Astrocyte (in vitro differentiated cells and primary cell): ENCODE measurements at regions not wholly inside any gene's neighbourhood (a gene's known extent, or its start where the extent isn't known, plus 50 kb on each side); places are given as distances from the start of the nearest gene placed in this dataset.

ENCODE experiments used
- DNase-seq: peaks from one replicate; pipeline ENCODE4 v3.0.0-alpha.2; 2010; ENCODE audit warnings: low read depth
- FAIRE-seq: peaks from 2 replicates; lab custom pipeline; 2011; peaks lifted over from hg19 to GRCh38; lab: Jason Lieb, UNC
- H2AFZ ChIP-seq: 2 replicates; pipeline ENCODE4 v1.6.0; 2012; ENCODE audit warnings: low read depth, low read length, inconsistent platforms
- H3K27ac ChIP-seq: 2 replicates; pipeline ENCODE4 v1.5.1; 2011; ENCODE audit warnings: low read depth, low read length, inconsistent platforms
- H3K27me3 ChIP-seq: 2 replicates; pipeline ENCODE4 v1.6.0; 2011; ENCODE audit warnings: low read length, inconsistent platforms; ENCODE audit not compliant: insufficient read depth
- H3K36me3 ChIP-seq: 2 replicates; pipeline ENCODE4 v1.5.1; 2011; ENCODE audit warnings: low read length, inconsistent platforms; ENCODE audit not compliant: insufficient read depth
- H3K4me1 ChIP-seq: 2 replicates; pipeline ENCODE4 v1.5.1; 2011; ENCODE audit warnings: low read length, inconsistent platforms; ENCODE audit not compliant: insufficient read depth
- H3K4me2 ChIP-seq: 2 replicates; pipeline ENCODE4 v1.6.0; 2012; ENCODE audit warnings: low read length, inconsistent platforms
- H3K4me3 ChIP-seq: 2 replicates; pipeline ENCODE4 v1.5.1; 2011; ENCODE audit warnings: low read depth, mild to moderate bottlenecking, low read length, inconsistent platforms; ENCODE audit not compliant: insufficient read depth
- H3K79me2 ChIP-seq: 2 replicates; pipeline ENCODE4 v1.6.0; 2012; ENCODE audit warnings: mild to moderate bottlenecking, low read length, inconsistent platforms; ENCODE audit not compliant: insufficient read depth
- H3K9ac ChIP-seq: 2 replicates; pipeline ENCODE4 v1.6.0; 2012; ENCODE audit warnings: mild to moderate bottlenecking, low read length, inconsistent platforms
- H3K9me3 ChIP-seq: 2 replicates; pipeline ENCODE4 v1.5.1; 2012; ENCODE audit warnings: low read depth, mild to moderate bottlenecking, low read length, inconsistent platforms; ENCODE audit not compliant: insufficient read depth
- H4K20me1 ChIP-seq: 2 replicates; pipeline ENCODE4 v1.6.0; 2012; ENCODE audit warnings: low read length, inconsistent platforms; ENCODE audit not compliant: insufficient read depth
- H3K27ac Mint-ChIP-seq: one replicate; pipeline ENCODE4 v1.8.0; 2021; ENCODE audit warnings: mild to moderate bottlenecking, mixed read lengths; ENCODE audit not compliant: unreplicated experiment
- H3K27me3 Mint-ChIP-seq: one replicate; pipeline ENCODE4 v1.8.0; 2021; ENCODE audit warnings: low read depth, mixed read lengths; ENCODE audit not compliant: unreplicated experiment
- H3K36me3 Mint-ChIP-seq: one replicate; pipeline ENCODE4 v1.8.0; 2021; ENCODE audit warnings: low read depth, mixed read lengths; ENCODE audit not compliant: unreplicated experiment
- H3K4me1 Mint-ChIP-seq: one replicate; pipeline ENCODE4 v1.8.0; 2021; ENCODE audit warnings: low read depth, mixed read lengths; ENCODE audit not compliant: unreplicated experiment
- H3K4me3 Mint-ChIP-seq: one replicate; pipeline ENCODE4 v1.8.0; 2021; ENCODE audit warnings: mild to moderate bottlenecking, moderate library complexity, mixed read lengths; ENCODE audit not compliant: unreplicated experiment
- H3K9me3 Mint-ChIP-seq: one replicate; pipeline ENCODE4 v1.8.0; 2021; ENCODE audit warnings: mild to moderate bottlenecking, mixed read lengths; ENCODE audit not compliant: unreplicated experiment
- CTCF ChIP-seq: IDR thresholded peaks from 2 replicates; pipeline ENCODE4 v1.5.1; 2011; ENCODE audit warnings: low read depth, mild to moderate bottlenecking, inconsistent platforms, low read length, moderate library complexity; ENCODE audit not compliant: insufficient read depth
- EZH2 ChIP-seq: IDR thresholded peaks from 2 replicates; pipeline ENCODE4 v1.6.1; 2012; ENCODE audit warnings: mild to moderate bottlenecking, low read length, inconsistent platforms; ENCODE audit not compliant: insufficient read depth

- no peaks in the 10 kb centered on the region for H3K27me3 Mint-ChIP-seq
- H3K36me3 Mint-ChIP-seq: no peaks in the 10 kb centered on the region
- H3K4me3 Mint-ChIP-seq: no peak overlapping the region
- H3K9ac ChIP-seq: peak overlapping the region; percentile 45
- H3K79me2 ChIP-seq: no peaks in the 10 kb centered on the region
- no peak overlapping the region for H3K4me3 ChIP-seq
- no peak overlapping the region for H2AFZ ChIP-seq
- FAIRE-seq (peak; percentile 65), DNase-seq (peak; percentile 86)
- H4K20me1 ChIP-seq: no peaks in the 10 kb centered on the region
- peaks cover 3% of the 10 kb centered on the region for H3K4me1 ChIP-seq
- no peaks in the 10 kb centered on the region for H3K9me3 ChIP-seq
- H3K4me1 Mint-ChIP-seq: peaks cover 20% of the 10 kb centered on the region
- H3K4me2 ChIP-seq: peak overlapping the region; percentile 54
- H3K27me3 ChIP-seq: no peaks in the 10 kb centered on the region
- H3K27ac Mint-ChIP-seq: peak overlapping the region; percentile 13
- no peaks in the 10 kb centered on the region for H3K36me3 ChIP-seq
- no peak for TF ChIP-seq EZH2
- TF ChIP-seq CTCF: no peak
- H3K27ac ChIP-seq: peak overlapping the region; percentile 71
- peaks cover 2% of the 10 kb centered on the region for H3K9me3 Mint-ChIP-seq
Observed at GRCh38 chr4:111494471-111494870, 650.8 kb upstream of the FAM241A start.

- Histone ChIP-seq H3K9ac (peak overlapping the region; percentile 45), H3K4me2 (peak overlapping the region; percentile 54), H2AFZ (no peak overlapping the region), H3K4me1 (peaks cover 3% of the 10 kb centered on the region), H4K20me1 (no peaks in the 10 kb centered on the region), H3K4me3 (no peak overlapping the region), H3K79me2 (no peaks in the 10 kb centered on the region), H3K27me3 (no peaks in the 10 kb centered on the region), H3K36me3 (no peaks in the 10 kb centered on the region), H3K27ac (peak overlapping the region; percentile 71), H3K9me3 (no peaks in the 10 kb centered on the region)
- Mint-ChIP-seq H3K27me3 (no peaks in the 10 kb centered on the region), H3K4me1 (peaks cover 20% of the 10 kb centered on the region), H3K9me3 (peaks cover 2% of the 10 kb centered on the region), H3K27ac (peak overlapping the region; percentile 13), H3K4me3 (no peak overlapping the region), H3K36me3 (no peaks in the 10 kb centered on the region)
- TF ChIP-seq EZH2 (no peak), CTCF (no peak)
- FAIRE-seq (no peak), DNase-seq (peak; percentile 72)
Observed at GRCh38 chr4:111494971-111495370, 650.3 kb upstream of the FAM241A start.

- no peak overlapping the region for H3K4me3 Mint-ChIP-seq
- Histone ChIP-seq H3K27me3 (no peaks in the 10 kb centered on the region), H3K27ac (no peak overlapping the region), H3K9me3 (no peaks in the 10 kb centered on the region), H3K79me2 (no peaks in the 10 kb centered on the region), H3K4me1 (peaks cover 3% of the 10 kb centered on the region), H3K4me2 (no peak overlapping the region), H4K20me1 (no peaks in the 10 kb centered on the region), H3K4me3 (no peak overlapping the region), H2AFZ (no peak overlapping the region), H3K9ac (no peak overlapping the region), H3K36me3 (no peaks in the 10 kb centered on the region)
- H3K36me3 Mint-ChIP-seq: no peaks in the 10 kb centered on the region
- no peak overlapping the region for H3K27ac Mint-ChIP-seq
- no peaks in the 10 kb centered on the region for H3K27me3 Mint-ChIP-seq
- TF ChIP-seq EZH2: no peak
- no peak for TF ChIP-seq CTCF
- no peak for DNase-seq
- FAIRE-seq: peak; percentile 58
- peaks cover 15% of the 10 kb centered on the region for H3K4me1 Mint-ChIP-seq
- no peaks in the 10 kb centered on the region for H3K9me3 Mint-ChIP-seq
Observed at GRCh38 chr4:111499291-111499690, 646.0 kb upstream of the FAM241A start.
